H1 (cell line): ENCODE measurements at regions not wholly inside any gene's neighbourhood (a gene's known extent, or its start where the extent isn't known, plus 50 kb on each side); places are given as distances from the start of the nearest gene placed in this dataset.

ENCODE experiments used
- CBX8 ChIP-seq: fragments of 300-800, 300-1000 bp; sonication (generic); IDR thresholded peaks from 2 replicates; pipeline ENCODE4 v1.7.1; 2016; ENCODE audit warnings: low read depth, low read length, borderline replicate concordance
- FOSL1 ChIP-seq: IDR thresholded peaks from 2 replicates; pipeline ENCODE4 v1.6.1; 2011; ENCODE audit warnings: mild to moderate bottlenecking, low read depth, low read length, moderate library complexity; ENCODE audit not compliant: insufficient read depth
- JUND ChIP-seq: IDR thresholded peaks from 2 replicates; pipeline ENCODE4 v1.6.1; 2011; ENCODE audit warnings: mild to moderate bottlenecking, improper control_type of control experiment, low read length
- KDM4A ChIP-seq: IDR thresholded peaks from one replicate; pipeline ENCODE4 v1.7.1; 2012; ENCODE audit warnings: low read depth, mild to moderate bottlenecking, moderate library complexity, low read length, inconsistent platforms; ENCODE audit not compliant: severe bottlenecking
- TF ChIP-seq, protein P1 (sequence below): fragments of 300-600 bp; sonication (generic); IDR thresholded peaks from 2 replicates; pipeline ENCODE4 v1.7.1; 2012; ENCODE audit warnings: low read length, moderate library complexity, mild to moderate bottlenecking, inconsistent platforms; ENCODE audit not compliant: insufficient replicate concordance

DNA sequence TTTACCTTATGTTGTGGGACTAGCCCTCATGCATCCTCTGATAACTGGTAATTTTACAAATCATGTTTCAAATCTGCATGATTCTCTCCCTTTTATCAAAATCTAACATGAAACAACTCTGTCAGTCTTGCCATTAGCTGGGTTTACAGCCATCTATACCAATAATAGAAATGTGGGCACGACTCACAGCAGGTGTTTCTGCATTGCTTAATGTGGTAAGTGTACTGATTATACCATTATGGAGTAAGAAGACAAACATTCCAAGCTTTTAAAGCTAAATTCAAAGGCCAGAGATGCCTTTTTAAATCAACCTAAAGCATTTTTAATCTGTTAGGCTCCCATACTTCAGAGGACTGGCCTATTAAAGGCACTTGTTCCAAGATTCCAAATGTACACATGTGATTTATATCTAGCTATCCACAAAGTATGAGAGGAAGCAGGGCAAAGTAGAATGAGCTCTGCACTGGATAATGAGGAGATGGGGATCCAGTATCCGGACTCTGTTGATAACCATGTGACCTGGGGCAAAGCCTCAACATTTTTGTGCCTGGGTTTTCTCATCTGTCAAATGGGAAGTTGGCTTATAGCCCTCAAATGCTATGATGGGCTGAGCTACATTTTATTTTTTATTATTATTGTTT, 52.3 kb upstream of the FUT8 start (continued):
- TF ChIP-seq, protein P1, sequence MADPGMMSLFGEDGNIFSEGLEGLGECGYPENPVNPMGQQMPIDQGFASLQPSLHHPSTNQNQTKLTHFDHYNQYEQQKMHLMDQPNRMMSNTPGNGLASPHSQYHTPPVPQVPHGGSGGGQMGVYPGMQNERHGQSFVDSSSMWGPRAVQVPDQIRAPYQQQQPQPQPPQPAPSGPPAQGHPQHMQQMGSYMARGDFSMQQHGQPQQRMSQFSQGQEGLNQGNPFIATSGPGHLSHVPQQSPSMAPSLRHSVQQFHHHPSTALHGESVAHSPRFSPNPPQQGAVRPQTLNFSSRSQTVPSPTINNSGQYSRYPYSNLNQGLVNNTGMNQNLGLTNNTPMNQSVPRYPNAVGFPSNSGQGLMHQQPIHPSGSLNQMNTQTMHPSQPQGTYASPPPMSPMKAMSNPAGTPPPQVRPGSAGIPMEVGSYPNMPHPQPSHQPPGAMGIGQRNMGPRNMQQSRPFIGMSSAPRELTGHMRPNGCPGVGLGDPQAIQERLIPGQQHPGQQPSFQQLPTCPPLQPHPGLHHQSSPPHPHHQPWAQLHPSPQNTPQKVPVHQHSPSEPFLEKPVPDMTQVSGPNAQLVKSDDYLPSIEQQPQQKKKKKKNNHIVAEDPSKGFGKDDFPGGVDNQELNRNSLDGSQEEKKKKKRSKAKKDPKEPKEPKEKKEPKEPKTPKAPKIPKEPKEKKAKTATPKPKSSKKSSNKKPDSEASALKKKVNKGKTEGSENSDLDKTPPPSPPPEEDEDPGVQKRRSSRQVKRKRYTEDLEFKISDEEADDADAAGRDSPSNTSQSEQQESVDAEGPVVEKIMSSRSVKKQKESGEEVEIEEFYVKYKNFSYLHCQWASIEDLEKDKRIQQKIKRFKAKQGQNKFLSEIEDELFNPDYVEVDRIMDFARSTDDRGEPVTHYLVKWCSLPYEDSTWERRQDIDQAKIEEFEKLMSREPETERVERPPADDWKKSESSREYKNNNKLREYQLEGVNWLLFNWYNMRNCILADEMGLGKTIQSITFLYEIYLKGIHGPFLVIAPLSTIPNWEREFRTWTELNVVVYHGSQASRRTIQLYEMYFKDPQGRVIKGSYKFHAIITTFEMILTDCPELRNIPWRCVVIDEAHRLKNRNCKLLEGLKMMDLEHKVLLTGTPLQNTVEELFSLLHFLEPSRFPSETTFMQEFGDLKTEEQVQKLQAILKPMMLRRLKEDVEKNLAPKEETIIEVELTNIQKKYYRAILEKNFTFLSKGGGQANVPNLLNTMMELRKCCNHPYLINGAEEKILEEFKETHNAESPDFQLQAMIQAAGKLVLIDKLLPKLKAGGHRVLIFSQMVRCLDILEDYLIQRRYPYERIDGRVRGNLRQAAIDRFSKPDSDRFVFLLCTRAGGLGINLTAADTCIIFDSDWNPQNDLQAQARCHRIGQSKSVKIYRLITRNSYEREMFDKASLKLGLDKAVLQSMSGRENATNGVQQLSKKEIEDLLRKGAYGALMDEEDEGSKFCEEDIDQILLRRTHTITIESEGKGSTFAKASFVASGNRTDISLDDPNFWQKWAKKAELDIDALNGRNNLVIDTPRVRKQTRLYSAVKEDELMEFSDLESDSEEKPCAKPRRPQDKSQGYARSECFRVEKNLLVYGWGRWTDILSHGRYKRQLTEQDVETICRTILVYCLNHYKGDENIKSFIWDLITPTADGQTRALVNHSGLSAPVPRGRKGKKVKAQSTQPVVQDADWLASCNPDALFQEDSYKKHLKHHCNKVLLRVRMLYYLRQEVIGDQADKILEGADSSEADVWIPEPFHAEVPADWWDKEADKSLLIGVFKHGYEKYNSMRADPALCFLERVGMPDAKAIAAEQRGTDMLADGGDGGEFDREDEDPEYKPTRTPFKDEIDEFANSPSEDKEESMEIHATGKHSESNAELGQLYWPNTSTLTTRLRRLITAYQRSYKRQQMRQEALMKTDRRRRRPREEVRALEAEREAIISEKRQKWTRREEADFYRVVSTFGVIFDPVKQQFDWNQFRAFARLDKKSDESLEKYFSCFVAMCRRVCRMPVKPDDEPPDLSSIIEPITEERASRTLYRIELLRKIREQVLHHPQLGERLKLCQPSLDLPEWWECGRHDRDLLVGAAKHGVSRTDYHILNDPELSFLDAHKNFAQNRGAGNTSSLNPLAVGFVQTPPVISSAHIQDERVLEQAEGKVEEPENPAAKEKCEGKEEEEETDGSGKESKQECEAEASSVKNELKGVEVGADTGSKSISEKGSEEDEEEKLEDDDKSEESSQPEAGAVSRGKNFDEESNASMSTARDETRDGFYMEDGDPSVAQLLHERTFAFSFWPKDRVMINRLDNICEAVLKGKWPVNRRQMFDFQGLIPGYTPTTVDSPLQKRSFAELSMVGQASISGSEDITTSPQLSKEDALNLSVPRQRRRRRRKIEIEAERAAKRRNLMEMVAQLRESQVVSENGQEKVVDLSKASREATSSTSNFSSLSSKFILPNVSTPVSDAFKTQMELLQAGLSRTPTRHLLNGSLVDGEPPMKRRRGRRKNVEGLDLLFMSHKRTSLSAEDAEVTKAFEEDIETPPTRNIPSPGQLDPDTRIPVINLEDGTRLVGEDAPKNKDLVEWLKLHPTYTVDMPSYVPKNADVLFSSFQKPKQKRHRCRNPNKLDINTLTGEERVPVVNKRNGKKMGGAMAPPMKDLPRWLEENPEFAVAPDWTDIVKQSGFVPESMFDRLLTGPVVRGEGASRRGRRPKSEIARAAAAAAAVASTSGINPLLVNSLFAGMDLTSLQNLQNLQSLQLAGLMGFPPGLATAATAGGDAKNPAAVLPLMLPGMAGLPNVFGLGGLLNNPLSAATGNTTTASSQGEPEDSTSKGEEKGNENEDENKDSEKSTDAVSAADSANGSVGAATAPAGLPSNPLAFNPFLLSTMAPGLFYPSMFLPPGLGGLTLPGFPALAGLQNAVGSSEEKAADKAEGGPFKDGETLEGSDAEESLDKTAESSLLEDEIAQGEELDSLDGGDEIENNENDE: no peak
- TF ChIP-seq FOSL1 (no peak), JUND (no peak), CBX8 (no peak), KDM4A (no peak)
